IgD-negative memory B cell (primary cell): ENCODE measurements at regions not wholly inside any gene's neighbourhood (a gene's known extent, or its start where the extent isn't known, plus 50 kb on each side); places are given as distances from the start of the nearest gene placed in this dataset.

Experiments used
- H3K27ac Mint-ChIP-seq, 3 donors: one replicate each; pipeline ENCODE4 v1.8.0; 2020 to 2022; ENCODE audit warnings: mild to moderate bottlenecking in 3 of 3, mixed read lengths in 3 of 3, moderate library complexity in 1 of 3
- H3K27me3 Mint-ChIP-seq: one replicate; pipeline ENCODE4 v1.8.0; 2021; ENCODE audit warnings: mixed read lengths
- H3K36me3 Mint-ChIP-seq: one replicate; pipeline ENCODE4 v1.8.0; 2020; ENCODE audit warnings: mild to moderate bottlenecking, mixed read lengths
- H3K4me1 Mint-ChIP-seq, 3 donors: one replicate each; pipeline ENCODE4 v1.8.0; 2020 to 2022; ENCODE audit warnings: mixed read lengths in 3 of 3, mild to moderate bottlenecking in 1 of 3
- H3K4me3 Mint-ChIP-seq, 4 donors: one replicate each; pipeline ENCODE4 v1.8.0; 2020 to 2022; ENCODE audit warnings: mild to moderate bottlenecking in 4 of 4, mixed read lengths in 4 of 4, moderate library complexity in 3 of 4
- H3K9me3 Mint-ChIP-seq, 3 donors: one replicate each; pipeline ENCODE4 v1.8.0; 2020 to 2021; ENCODE audit warnings: mixed read lengths in 3 of 3, mild to moderate bottlenecking in 1 of 3

DNA sequence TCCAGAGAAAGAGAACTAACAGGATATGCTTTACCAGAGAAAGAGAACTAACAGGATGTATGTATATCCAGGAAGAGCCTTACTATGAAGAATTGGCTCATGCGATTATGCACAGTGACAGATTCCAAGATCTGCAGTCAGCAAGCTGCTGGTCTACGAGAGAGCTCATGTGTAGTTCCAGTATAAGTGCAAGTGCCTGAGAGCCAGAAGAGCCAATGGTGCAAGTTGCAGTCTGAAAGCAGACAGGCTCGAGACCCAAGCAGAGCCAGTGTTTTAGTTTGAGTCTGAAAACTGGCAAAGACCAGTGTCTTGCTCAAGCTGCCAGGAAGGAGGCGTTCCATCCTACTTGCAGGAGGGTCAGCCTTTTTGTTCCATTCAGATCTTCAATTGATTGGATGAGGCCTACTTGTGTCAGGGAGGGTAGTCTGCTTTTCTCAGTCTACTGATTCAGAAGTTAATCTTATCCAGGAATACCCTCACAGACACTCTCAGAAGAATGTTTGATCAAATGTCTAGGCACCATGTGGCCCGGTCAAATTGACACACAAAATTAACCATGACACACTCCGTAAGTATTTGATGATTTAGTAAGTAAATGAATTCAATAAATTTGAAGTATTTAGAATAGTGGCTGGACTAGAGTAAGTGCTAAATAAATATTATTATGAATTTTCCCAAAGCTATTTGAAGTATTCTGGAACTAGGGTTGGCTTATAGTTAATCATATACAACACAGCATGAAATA, 372.1 kb upstream of the SGCD start:
- no peak overlapping the region for H3K4me3 Mint-ChIP-seq
- no peaks in the 10 kb centered on the region for H3K27me3 Mint-ChIP-seq
- H3K27ac Mint-ChIP-seq: no peak overlapping the region
- H3K36me3 Mint-ChIP-seq: no peaks in the 10 kb centered on the region
- H3K4me1 Mint-ChIP-seq: no peaks in the 10 kb centered on the region
- H3K9me3 Mint-ChIP-seq: no peaks in the 10 kb centered on the region

DNA sequence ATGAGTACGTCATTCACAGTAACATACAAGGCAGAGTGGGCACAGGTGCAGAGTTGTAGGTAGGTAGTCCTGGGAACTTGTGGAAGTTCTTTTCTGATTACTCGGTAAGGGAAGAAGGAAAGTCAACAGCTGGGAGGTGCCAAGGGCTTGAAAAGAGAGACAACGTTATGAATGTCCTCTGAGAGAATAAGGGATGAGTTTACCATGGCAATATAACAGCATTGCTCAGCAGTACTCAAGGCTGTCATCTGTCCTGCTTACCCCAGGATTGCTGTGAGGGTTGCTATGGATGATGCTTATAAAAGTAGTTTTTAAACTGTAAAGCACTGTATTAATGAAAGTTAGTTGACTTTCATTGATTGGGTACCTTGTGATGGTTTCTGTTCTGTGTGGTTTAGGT, 369.1 kb upstream of the SGCD start:
- Mint-ChIP-seq H3K4me1 (no peaks in the 10 kb centered on the region), H3K4me3 (no peak overlapping the region), H3K36me3 (no peaks in the 10 kb centered on the region), H3K27me3 (peaks cover 2% of the 10 kb centered on the region), H3K9me3 (peaks cover 0 to under 1% (median 0%) of the 10 kb centered on the region in 3 donors), H3K27ac (no peak overlapping the region)

GRCh38 chr5:155959082-155959481, 367.9 kb upstream of the SGCD start:
- no peaks in the 10 kb centered on the region for H3K36me3 Mint-ChIP-seq
- peaks cover 0 to 2% (median 0%) of the 10 kb centered on the region in 3 donors for H3K9me3 Mint-ChIP-seq
- no peak overlapping the region for H3K4me3 Mint-ChIP-seq
- no peak overlapping the region for H3K27ac Mint-ChIP-seq
- peaks cover 2% of the 10 kb centered on the region for H3K27me3 Mint-ChIP-seq
- no peaks in the 10 kb centered on the region for H3K4me1 Mint-ChIP-seq

DNA sequence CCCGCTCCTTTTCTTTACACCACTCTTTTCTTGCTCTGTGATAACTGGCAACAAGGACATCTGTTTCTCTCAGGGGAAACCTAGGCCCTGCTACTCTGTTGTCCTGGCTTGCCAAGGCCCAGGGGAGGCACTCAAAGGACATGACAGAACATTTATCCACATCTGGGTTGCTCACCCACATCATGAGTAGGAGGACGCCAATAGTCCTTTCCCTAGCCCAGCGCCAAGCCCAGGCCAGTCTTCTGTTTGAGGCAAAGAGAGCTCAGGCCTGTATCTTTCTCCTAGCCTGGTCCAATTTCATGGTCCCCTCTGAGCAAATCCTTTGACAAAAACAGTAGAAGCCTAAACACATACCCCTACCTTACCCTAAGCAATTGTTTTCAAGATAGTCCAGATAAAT, 366.8 kb upstream of the SGCD start:
- peaks cover 0 to 3% (median 2%) of the 10 kb centered on the region in 3 donors for H3K9me3 Mint-ChIP-seq
- H3K4me3 Mint-ChIP-seq: no peak overlapping the region
- H3K36me3 Mint-ChIP-seq: no peaks in the 10 kb centered on the region
- no peak overlapping the region for H3K27ac Mint-ChIP-seq
- no peaks in the 10 kb centered on the region for H3K4me1 Mint-ChIP-seq
- H3K27me3 Mint-ChIP-seq: peaks cover 2% of the 10 kb centered on the region

- no peak overlapping the region for H3K4me3 Mint-ChIP-seq
- H3K4me1 Mint-ChIP-seq: no peaks in the 10 kb centered on the region
- no peak overlapping the region for H3K27ac Mint-ChIP-seq
- no peaks in the 10 kb centered on the region for H3K36me3 Mint-ChIP-seq
- no peaks in the 10 kb centered on the region for H3K27me3 Mint-ChIP-seq
- H3K9me3 Mint-ChIP-seq: peaks cover 2 to 4% (median 4%) of the 10 kb centered on the region in 3 donors
Measured at GRCh38 chr5:155969537-155969936, 357.4 kb upstream of the SGCD start.

GRCh38 chr5:155974369-155974768, 352.6 kb upstream of the SGCD start:
- H3K36me3 Mint-ChIP-seq: no peaks in the 10 kb centered on the region

GRCh38 chr5:155978850-155979249, 348.1 kb upstream of the SGCD start:
- no peaks in the 10 kb centered on the region for H3K4me1 Mint-ChIP-seq

More at GRCh38 chr5:155974369-155974768, 352.6 kb upstream of the SGCD start:
- Mint-ChIP-seq H3K27me3 (no peaks in the 10 kb centered on the region), H3K4me3 (no peak overlapping the region), H3K27ac (no peak overlapping the region), H3K9me3 (no peaks in the 10 kb centered on the region), H3K4me1 (no peaks in the 10 kb centered on the region)

GRCh38 chr5:155982354-155982753, 344.6 kb upstream of the SGCD start:
- Mint-ChIP-seq H3K27me3 (no peaks in the 10 kb centered on the region), H3K27ac (no peak overlapping the region), H3K4me3 (no peak overlapping the region), H3K36me3 (no peaks in the 10 kb centered on the region), H3K4me1 (no peaks in the 10 kb centered on the region), H3K9me3 (no peaks in the 10 kb centered on the region)

More at GRCh38 chr5:155978850-155979249, 348.1 kb upstream of the SGCD start:
- Mint-ChIP-seq H3K27ac (no peak overlapping the region), H3K27me3 (no peaks in the 10 kb centered on the region), H3K9me3 (no peaks in the 10 kb centered on the region), H3K4me3 (no peak overlapping the region), H3K36me3 (no peaks in the 10 kb centered on the region)

DNA sequence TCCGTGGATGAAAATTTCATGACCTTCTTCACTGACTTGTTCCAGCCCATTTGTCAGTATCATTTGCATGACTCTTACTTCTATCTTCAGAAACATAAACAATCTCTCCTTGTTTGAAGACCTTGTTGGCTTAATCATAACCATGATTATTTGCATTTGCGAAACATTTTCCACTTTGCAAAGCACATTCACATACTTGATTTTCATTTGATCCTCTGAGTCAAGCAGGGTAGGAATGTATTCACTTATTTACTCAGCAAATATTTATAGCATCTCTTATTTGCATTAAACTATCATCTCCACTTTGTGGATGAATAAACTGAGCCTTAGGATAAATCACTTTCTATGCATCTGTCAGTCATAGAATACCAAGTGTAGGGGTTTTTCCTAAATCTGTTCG, 343.0 kb upstream of the SGCD start:
- H3K36me3 Mint-ChIP-seq: no peaks in the 10 kb centered on the region
- peaks cover 0 to 1% (median 0%) of the 10 kb centered on the region in 3 donors for H3K4me1 Mint-ChIP-seq
- no peaks in the 10 kb centered on the region for H3K9me3 Mint-ChIP-seq
- H3K4me3 Mint-ChIP-seq: no peak overlapping the region
- no peak overlapping the region for H3K27ac Mint-ChIP-seq
- no peaks in the 10 kb centered on the region for H3K27me3 Mint-ChIP-seq

DNA sequence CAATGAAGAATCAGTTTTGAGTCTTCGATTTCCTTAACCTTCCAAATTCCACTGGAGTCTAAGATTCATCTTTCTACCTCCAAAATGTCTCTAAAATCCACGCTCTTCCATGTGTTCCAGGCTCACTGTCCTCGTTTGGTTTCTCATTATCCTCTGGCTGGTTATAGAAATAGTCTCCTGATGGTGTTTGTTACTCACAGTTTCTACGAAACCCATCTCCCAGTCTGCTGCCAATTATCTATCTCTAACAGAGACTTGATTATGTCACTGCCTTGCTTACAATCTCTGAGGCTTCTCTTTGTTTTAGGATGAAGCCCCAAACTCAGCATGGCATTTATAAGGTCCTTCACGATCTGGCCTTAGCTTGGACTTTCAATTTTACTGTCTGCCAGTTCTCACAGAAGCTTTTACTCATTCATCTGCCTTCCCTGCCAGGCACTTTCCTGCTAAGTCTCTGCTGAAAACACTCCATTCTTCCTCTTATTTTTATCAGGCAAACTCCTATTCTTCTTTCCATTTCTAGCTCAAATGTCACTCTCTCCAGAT, 339.6 kb upstream of the SGCD start:
- H3K4me1 Mint-ChIP-seq: peaks cover 0 to 1% (median 0%) of the 10 kb centered on the region in 3 donors
- no peaks in the 10 kb centered on the region for H3K36me3 Mint-ChIP-seq
- H3K4me3 Mint-ChIP-seq: no peak overlapping the region
- H3K27ac Mint-ChIP-seq: no peak overlapping the region
- no peaks in the 10 kb centered on the region for H3K27me3 Mint-ChIP-seq
- no peaks in the 10 kb centered on the region for H3K9me3 Mint-ChIP-seq

DNA sequence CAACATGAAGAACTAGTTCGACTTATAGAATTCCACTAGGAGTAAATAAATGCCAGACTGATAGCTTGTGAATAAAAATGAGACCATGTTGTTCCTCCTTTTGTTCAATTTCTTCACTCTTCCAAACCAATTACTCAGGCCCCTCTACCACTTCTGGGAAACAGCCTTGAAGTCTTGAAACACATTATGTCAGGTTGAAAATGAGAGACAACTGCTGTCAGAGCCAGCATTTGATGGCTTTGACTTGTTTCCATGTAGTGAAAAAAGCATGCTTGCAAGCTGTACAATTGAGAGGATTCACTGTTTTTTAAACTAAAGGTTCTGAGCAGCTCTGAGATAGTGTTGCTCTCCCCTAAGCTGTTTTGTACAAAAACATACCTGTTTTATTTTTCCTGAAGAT, 337.1 kb upstream of the SGCD start:
- H3K27ac Mint-ChIP-seq: no peak overlapping the region
- H3K9me3 Mint-ChIP-seq: no peaks in the 10 kb centered on the region
- no peaks in the 10 kb centered on the region for H3K27me3 Mint-ChIP-seq
- H3K4me1 Mint-ChIP-seq: peaks cover 0 to 1% (median 0%) of the 10 kb centered on the region in 3 donors
- H3K4me3 Mint-ChIP-seq: no peak overlapping the region
- peaks cover 2% of the 10 kb centered on the region for H3K36me3 Mint-ChIP-seq

DNA sequence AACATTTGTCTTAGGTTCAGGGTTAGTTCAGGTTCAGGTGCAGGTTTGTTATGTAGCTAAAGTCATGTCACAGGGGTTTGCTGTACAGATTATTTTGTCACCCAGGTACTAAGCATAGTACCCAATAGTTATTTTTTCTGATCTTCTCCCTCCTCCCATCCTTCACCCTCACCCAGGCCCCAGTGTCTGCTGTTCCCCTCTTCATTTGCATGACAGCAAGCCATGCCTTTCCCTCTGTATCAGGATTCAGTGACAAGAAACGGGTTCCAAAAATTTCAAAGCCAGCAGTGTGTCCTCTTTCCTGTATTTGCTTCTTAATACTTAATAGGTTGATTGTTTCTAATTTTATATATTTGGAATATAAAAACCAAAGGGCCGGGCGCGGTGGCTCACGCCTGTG, 330.8 kb upstream of the SGCD start:
- H3K4me1 Mint-ChIP-seq: no peaks in the 10 kb centered on the region
- no peak overlapping the region for H3K4me3 Mint-ChIP-seq
- peaks cover 2% of the 10 kb centered on the region for H3K36me3 Mint-ChIP-seq
- H3K27me3 Mint-ChIP-seq: no peaks in the 10 kb centered on the region
- no peaks in the 10 kb centered on the region for H3K9me3 Mint-ChIP-seq
- no peak overlapping the region for H3K27ac Mint-ChIP-seq

DNA sequence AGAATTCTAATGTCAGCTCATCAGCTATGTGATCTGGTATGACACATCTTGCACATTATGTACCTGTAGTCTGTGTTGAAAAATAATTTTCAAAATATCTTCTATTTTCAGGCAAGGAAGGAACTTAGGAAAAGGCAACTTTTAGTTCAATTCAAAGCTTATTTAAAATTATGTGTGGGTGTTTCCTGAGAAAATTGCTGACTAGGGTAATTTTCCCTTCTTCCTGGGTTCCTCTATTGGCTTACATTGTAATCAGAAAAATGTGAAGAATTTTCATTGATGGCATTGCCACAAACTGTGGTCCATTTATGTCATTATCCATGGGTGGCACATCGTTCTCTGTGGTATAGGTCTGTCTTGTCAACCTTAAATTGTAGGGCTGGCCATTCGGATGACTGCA, 328.7 kb upstream of the SGCD start:
- Mint-ChIP-seq H3K4me1 (no peaks in the 10 kb centered on the region), H3K36me3 (peaks cover 2% of the 10 kb centered on the region), H3K9me3 (no peaks in the 10 kb centered on the region), H3K27me3 (no peaks in the 10 kb centered on the region), H3K4me3 (no peak overlapping the region), H3K27ac (no peak overlapping the region)

- H3K27me3 Mint-ChIP-seq: no peaks in the 10 kb centered on the region
Measured at GRCh38 chr5:156000115-156000514, 326.8 kb upstream of the SGCD start.

DNA sequence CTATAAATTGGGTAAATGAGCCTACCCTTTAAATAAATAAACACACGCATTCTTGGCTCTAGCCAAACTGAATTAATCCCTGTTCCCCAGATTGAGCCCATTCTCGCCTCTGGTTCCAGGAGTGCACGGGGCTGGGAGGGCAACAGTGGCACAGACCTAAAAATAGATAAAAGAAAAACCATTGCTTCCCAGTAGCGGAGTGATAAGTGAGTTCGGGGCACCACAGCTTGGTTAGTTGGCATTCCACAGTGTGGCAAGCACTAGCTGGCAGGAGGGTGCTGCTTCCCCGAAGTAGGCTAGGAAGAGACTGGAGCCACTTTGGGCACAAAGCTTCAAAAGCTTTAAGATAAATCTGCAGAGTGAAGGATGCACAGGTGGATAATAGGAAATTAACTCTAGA, 322.2 kb upstream of the SGCD start:
- Mint-ChIP-seq H3K4me1 (no peaks in the 10 kb centered on the region), H3K9me3 (no peaks in the 10 kb centered on the region), H3K4me3 (no peak overlapping the region), H3K27ac (no peak overlapping the region), H3K36me3 (no peaks in the 10 kb centered on the region), H3K27me3 (no peaks in the 10 kb centered on the region)

More at GRCh38 chr5:156000115-156000514, 326.8 kb upstream of the SGCD start:
- H3K4me3 Mint-ChIP-seq: no peak overlapping the region
- H3K4me1 Mint-ChIP-seq: no peaks in the 10 kb centered on the region
- H3K36me3 Mint-ChIP-seq: no peaks in the 10 kb centered on the region
- no peak overlapping the region for H3K27ac Mint-ChIP-seq
- H3K9me3 Mint-ChIP-seq: no peaks in the 10 kb centered on the region

DNA sequence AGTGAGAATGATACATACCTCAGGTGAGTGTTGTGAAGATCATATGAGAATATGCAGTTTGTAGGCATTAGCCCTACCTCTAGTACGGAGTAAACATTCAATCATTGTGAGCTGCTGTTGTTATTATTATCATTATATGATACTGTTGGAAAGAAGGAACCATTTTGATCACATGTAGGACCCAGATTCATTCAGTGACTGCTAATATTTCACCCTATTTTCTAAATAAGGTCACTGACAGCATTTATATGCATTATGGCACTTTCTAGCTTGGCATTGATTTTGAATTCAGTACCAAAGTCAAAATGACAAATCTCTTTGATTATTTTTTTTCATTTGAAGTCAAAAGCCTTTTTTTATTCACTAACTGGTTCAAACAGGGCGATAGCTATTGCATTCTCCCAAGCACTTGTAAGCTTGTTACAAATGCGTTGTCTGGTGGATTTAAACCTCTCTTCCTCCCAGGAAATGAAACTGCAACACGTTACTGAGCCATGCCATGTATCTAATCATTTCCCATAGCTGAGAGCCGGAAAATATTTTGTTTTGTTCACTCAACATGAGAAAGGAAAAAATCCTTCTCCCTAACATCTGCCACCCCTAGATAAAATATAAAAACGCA, 320.8 kb upstream of the SGCD start:
- Mint-ChIP-seq H3K4me1 (no peaks in the 10 kb centered on the region), H3K9me3 (no peaks in the 10 kb centered on the region), H3K27ac (no peak overlapping the region), H3K36me3 (no peaks in the 10 kb centered on the region), H3K4me3 (no peak overlapping the region), H3K27me3 (no peaks in the 10 kb centered on the region)
